Panc1 (cell line): ENCODE measurements at regions not wholly inside any gene's neighbourhood (a gene's known extent, or its start where the extent isn't known, plus 50 kb on each side); places are given as distances from the start of the nearest gene placed in this dataset.

ENCODE experiments used
- ATAC-seq: fragments of 200-7000 bp; cut with Tn5 transposase; 2 replicates; pipeline ENCODE4 v1.9.1; 2020; ENCODE audit warnings: mild to moderate bottlenecking, moderate library complexity
- BruUV-seq: library from RNA; stranded (reverse); fragments of 400-500 nt; replicated peaks from 2 replicates; lab custom pipeline; 2021; lab: Mats Ljungman, UMichigan
- CTCF ChIA-PET: fragments of 300-600 bp; sonication (Branson Sonifier 250); formaldehyde crosslinking; loops from one replicate; lab custom pipeline; 2022; ENCODE audit warnings: antibody characterized with exemption; lab: Charles Lee
- POLR2A ChIA-PET: fragments of 300-600 bp; sonication (Branson Sonifier 250); formaldehyde crosslinking; loops from one replicate; lab custom pipeline; 2022; ENCODE audit warnings: antibody characterized with exemption; lab: Charles Lee
- DNase-seq: peaks from one replicate; pipeline ENCODE4 v3.0.0-alpha.2; 2010; ENCODE audit warnings: low read depth, low spot score
- H3K27ac ChIP-seq: 2 replicates; pipeline ENCODE4 v1.5.1; 2011; ENCODE audit warnings: mild to moderate bottlenecking, low read length, inconsistent platforms
- H3K27me3 ChIP-seq: fragments of 200-500 bp; sonication (Bioruptor generic); 2 replicates; pipeline ENCODE4 v1.6.0; 2014; ENCODE audit warnings: low read length, inconsistent platforms; ENCODE audit not compliant: control insufficient read depth, insufficient read depth
- H3K36me3 ChIP-seq: fragments of 200-500 bp; sonication (Bioruptor generic); 2 replicates; pipeline ENCODE4 v1.5.1; 2014; ENCODE audit warnings: inconsistent platforms, mild to moderate bottlenecking, low read length, moderate library complexity; ENCODE audit not compliant: control insufficient read depth, insufficient read depth
- H3K4me1 ChIP-seq: 2 replicates; pipeline ENCODE4 v1.5.1; 2011; ENCODE audit warnings: inconsistent platforms, mild to moderate bottlenecking, low read length, moderate library complexity; ENCODE audit not compliant: control insufficient read depth, insufficient read depth
- H3K4me3 ChIP-seq, 2 experiments: 2 replicates each; pipeline ENCODE4 v1.5.1; 2011 to 2012; ENCODE audit warnings: low read depth in 2 of 2, low read length in 2 of 2, mild to moderate bottlenecking in 2 of 2, inconsistent platforms in 1 of 2, moderate library complexity in 1 of 2
- H3K9me3 ChIP-seq: fragments of 200-500 bp; sonication (Bioruptor generic); 2 replicates; pipeline ENCODE4 v1.5.1; 2014; ENCODE audit warnings: low read depth, mild to moderate bottlenecking, inconsistent platforms, low read length, moderate library complexity; ENCODE audit not compliant: control insufficient read depth, insufficient read depth
- CTCF ChIP-seq: fragments of 450-650 bp; IDR thresholded peaks from 2 replicates; pipeline ENCODE4 v1.5.1; 2017; ENCODE audit warnings: mild to moderate bottlenecking
- POLR2AphosphoS5 ChIP-seq: IDR thresholded peaks from 2 replicates; pipeline ENCODE4 v1.6.1; 2012; ENCODE audit warnings: mild to moderate bottlenecking, low read depth, low read length, moderate library complexity
- SIN3A ChIP-seq: IDR thresholded peaks from 2 replicates; pipeline ENCODE4 v1.6.1; 2012; ENCODE audit warnings: low read depth, mild to moderate bottlenecking, low read length, moderate library complexity, borderline replicate concordance; ENCODE audit not compliant: insufficient read depth
- TCF7L2 ChIP-seq: IDR thresholded peaks from 2 replicates; pipeline ENCODE4 v1.6.1; 2011; ENCODE audit warnings: mild to moderate bottlenecking, low read depth, low read length, inconsistent platforms
- in situ Hi-C: cut with HindIII; loops from 2 replicates; pipeline ENCODE4 v1.10.0; 2016; ENCODE audit warnings: low sequenced_read_pairs, low pct_unique_long_range_greater_than_20kb
- intact Hi-C: fragments of 100-400 bp; cut with micrococcal nuclease; formaldehyde crosslinking; loops from one replicate; pipeline ENCODE4 v1.10.0; 2022; ENCODE audit not compliant: unreplicated experiment
- TF ChIP-seq, protein P1 (sequence below), 2 experiments: IDR thresholded peaks; 2 replicates each; pipeline ENCODE4 v1.6.1; 2011 to 2012; ENCODE audit warnings: low read depth in 2 of 2, control low read depth in 1 of 2, low read length in 1 of 2, mild to moderate bottlenecking in 1 of 2, moderate library complexity in 1 of 2; ENCODE audit not compliant: insufficient read depth in 1 of 2

GRCh38 chr18:73869182-73869581 lies 278.5 kb downstream of the FBXO15 start:
- in situ Hi-C loops, result no loop called here
- no peak for TF ChIP-seq CTCF
- TF ChIP-seq POLR2AphosphoS5, result no peak
- TF ChIP-seq TCF7L2, result no peak
- TF ChIP-seq, protein P1, sequence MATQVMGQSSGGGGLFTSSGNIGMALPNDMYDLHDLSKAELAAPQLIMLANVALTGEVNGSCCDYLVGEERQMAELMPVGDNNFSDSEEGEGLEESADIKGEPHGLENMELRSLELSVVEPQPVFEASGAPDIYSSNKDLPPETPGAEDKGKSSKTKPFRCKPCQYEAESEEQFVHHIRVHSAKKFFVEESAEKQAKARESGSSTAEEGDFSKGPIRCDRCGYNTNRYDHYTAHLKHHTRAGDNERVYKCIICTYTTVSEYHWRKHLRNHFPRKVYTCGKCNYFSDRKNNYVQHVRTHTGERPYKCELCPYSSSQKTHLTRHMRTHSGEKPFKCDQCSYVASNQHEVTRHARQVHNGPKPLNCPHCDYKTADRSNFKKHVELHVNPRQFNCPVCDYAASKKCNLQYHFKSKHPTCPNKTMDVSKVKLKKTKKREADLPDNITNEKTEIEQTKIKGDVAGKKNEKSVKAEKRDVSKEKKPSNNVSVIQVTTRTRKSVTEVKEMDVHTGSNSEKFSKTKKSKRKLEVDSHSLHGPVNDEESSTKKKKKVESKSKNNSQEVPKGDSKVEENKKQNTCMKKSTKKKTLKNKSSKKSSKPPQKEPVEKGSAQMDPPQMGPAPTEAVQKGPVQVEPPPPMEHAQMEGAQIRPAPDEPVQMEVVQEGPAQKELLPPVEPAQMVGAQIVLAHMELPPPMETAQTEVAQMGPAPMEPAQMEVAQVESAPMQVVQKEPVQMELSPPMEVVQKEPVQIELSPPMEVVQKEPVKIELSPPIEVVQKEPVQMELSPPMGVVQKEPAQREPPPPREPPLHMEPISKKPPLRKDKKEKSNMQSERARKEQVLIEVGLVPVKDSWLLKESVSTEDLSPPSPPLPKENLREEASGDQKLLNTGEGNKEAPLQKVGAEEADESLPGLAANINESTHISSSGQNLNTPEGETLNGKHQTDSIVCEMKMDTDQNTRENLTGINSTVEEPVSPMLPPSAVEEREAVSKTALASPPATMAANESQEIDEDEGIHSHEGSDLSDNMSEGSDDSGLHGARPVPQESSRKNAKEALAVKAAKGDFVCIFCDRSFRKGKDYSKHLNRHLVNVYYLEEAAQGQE (IDR thresholded peaks at IDR 0.05; ENCODE audit: insufficient read depth in 1 of 2, low read depth in 2 of 2, low read length in 1 of 2), result no peak
- TF ChIP-seq SIN3A, result no peak
- ATAC-seq, result no peak

GRCh38 chr18:73861771-73862170 lies 285.9 kb downstream of the FBXO15 start:
- CTCF ChIA-PET, result interaction anchor here (0.6 to 0.7 kb wide), 2 partner anchors 19 to 480 kb away, joined by 4 to 5 read pairs; no protein-coding TSS in a partner anchor
- BruUV-seq, result no TSS peak
- in situ Hi-C loops, result no loop called here

More at GRCh38 chr18:73869182-73869581, 278.5 kb downstream of the FBXO15 start:
- Histone ChIP-seq H3K36me3 (no peaks in the 10 kb centered on the region), H3K4me3 (no peak overlapping the region), H3K27ac (no peak overlapping the region), H3K9me3 (no peaks in the 10 kb centered on the region), H3K4me1 (no peaks in the 10 kb centered on the region), H3K27me3 (peaks cover 20% of the 10 kb centered on the region)
- ChIA-PET CTCF (no interaction called here), POLR2A (interaction anchor here (0.6 kb wide), 1 partner anchor 20 kb away, joined by 3 read pairs; no protein-coding TSS in a partner anchor)
- no peak for DNase-seq
- BruUV-seq, result no TSS peak
- intact Hi-C loops, result no loop called here

More at GRCh38 chr18:73861771-73862170, 285.9 kb downstream of the FBXO15 start:
- H3K4me1 ChIP-seq, result no peaks in the 10 kb centered on the region
- no peaks in the 10 kb centered on the region for H3K36me3 ChIP-seq
- H3K27ac ChIP-seq, result no peak overlapping the region
- ATAC-seq, result no peak
- TF ChIP-seq POLR2AphosphoS5, result no peak
- TF ChIP-seq, protein P1 (IDR thresholded peaks at IDR 0.05; ENCODE audit: insufficient read depth in 1 of 2, low read depth in 2 of 2, low read length in 1 of 2), result no peak
- TF ChIP-seq CTCF, result no peak
- TF ChIP-seq TCF7L2, result no peak
- TF ChIP-seq SIN3A, result no peak
- H3K27me3 ChIP-seq, result no peaks in the 10 kb centered on the region
- no peak for DNase-seq
- POLR2A ChIA-PET, result no interaction called here
- H3K9me3 ChIP-seq, result no peaks in the 10 kb centered on the region
- no peak overlapping the region for H3K4me3 ChIP-seq
- intact Hi-C loops, result no loop called here
